ENCODE measurements at regions not wholly inside any gene's neighbourhood (a gene's known extent, or its start where the extent isn't known, plus 50 kb on each side); places are given as distances from the start of the nearest gene placed in this dataset.

- no peak for DNase-seq
These were observed 215.8 kb downstream of the CTTN start for GRCh38 chr11:70614034-70614681.

- no peak for DNase-seq
These were observed 216.9 kb downstream of the CTTN start for GRCh38 chr11:70615036-70615875.

- DNase-seq: no peak
These were observed 218.0 kb downstream of the CTTN start for GRCh38 chr11:70616317-70616716.

GRCh38 chr11:70616938-70617654 is 218.8 kb downstream of the CTTN start:
- DNase-seq: no peak

- no peak for DNase-seq
These were observed 220.2 kb downstream of the CTTN start for GRCh38 chr11:70618431-70619101.

GRCh38 chr11:70619591-70619990 is 221.3 kb downstream of the CTTN start:
- DNase-seq: no peak

- no peak for DNase-seq
These were observed 222.3 kb downstream of the CTTN start for GRCh38 chr11:70620510-70621184.

GRCh38 chr11:70621241-70621640 is 222.9 kb downstream of the CTTN start:
- no peak for DNase-seq

- no peak for DNase-seq
These were observed 223.8 kb downstream of the CTTN start for GRCh38 chr11:70622091-70622490.

- no peak for DNase-seq
These were observed 225.7 kb downstream of the CTTN start for GRCh38 chr11:70623906-70624597.

- DNase-seq: no peak
These were observed 226.3 kb downstream of the CTTN start for GRCh38 chr11:70624598-70624993.

GRCh38 chr11:70625051-70625450 is 226.7 kb downstream of the CTTN start:
- no peak for DNase-seq

GRCh38 chr11:70625582-70626518 is 227.5 kb downstream of the CTTN start:
- DNase-seq: no peak

GRCh38 chr11:70627219-70627618 is 228.9 kb downstream of the CTTN start:
- no peak for DNase-seq

- no peak for DNase-seq
These were observed 230.0 kb downstream of the CTTN start for GRCh38 chr11:70628176-70628854.

GRCh38 chr11:70628855-70629844 is 230.8 kb downstream of the CTTN start:
- no peak for DNase-seq

GRCh38 chr11:70630068-70630467 is 231.7 kb downstream of the CTTN start:
- DNase-seq: no peak

GRCh38 chr11:70630816-70631623 is 232.7 kb downstream of the CTTN start:
- DNase-seq: no peak
